ENCODE measurements at regions not wholly inside any gene's neighbourhood (a gene's known extent, or its start where the extent isn't known, plus 50 kb on each side); places are given as distances from the start of the nearest gene placed in this dataset.

DNA sequence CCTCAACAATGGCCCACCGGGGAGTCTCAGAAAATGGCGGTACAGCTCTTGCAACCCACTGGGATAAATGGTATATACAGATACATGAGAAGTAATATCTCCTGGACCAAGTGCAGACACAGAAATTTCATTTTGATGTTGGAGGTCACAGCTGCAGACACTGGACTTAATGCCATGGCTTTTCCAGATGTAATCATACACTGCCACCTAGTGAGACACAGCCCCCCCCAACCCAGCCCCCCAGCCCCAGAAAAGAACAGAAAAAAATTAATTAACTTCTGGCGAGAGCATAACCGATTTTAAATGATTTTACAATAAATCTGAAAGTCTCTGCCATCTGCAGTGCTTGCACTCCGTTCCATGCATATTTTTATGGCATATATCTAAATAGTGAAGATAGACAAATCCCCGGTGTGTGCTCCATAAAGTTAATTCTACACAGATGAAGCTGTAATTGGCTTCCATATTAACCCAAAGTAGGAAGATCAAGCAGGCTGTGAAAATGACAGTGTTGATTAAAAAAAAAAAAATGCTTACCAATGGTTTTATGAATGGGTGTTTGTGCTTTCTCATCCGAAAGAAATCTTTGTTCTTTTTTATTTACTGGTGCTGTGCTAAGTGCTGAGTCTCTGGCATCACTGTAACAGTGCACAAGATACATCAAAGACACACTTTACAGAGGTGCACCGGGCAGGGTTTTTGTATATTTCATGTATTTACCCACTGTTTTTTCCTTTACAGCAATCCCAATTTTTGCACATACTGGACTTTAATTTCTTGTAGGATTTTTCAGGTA is 804.1 kb downstream of the TFAP2A start:
- DNase-seq = no peak

DNA sequence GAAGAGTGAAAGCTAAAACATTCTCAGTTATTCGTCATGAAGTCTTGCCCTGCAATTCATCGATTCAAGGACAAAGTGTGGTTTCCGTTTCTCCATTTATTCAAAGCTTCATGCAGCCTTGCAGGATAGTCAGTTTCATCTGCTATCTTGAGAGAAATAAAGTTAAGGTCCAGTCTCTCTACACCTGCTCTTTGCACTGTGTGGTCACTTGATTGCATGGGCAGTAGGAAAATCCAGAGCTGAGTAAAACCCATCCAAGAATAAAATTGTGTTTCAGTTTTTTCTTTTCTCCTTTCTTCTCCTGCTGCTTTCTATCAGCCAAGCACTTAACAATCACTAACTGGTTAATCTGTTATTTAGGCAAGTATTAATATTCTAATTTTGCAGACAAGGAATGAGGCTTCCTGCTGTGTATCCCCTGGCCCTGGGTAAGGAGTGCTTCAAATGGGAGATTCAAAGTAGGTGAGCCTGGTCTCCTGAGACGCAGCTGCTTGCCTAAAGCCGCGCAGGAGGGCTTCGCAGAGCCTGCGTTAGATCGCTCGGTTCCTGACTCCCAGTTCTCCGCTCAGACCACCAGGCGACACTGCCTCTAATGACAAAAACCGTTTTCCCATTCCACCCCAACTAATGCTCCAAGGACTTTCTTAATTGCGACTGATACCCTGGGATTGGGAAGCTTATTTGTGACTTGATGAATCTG is 808.3 kb downstream of the TFAP2A start:
- no peak for DNase-seq

DNA sequence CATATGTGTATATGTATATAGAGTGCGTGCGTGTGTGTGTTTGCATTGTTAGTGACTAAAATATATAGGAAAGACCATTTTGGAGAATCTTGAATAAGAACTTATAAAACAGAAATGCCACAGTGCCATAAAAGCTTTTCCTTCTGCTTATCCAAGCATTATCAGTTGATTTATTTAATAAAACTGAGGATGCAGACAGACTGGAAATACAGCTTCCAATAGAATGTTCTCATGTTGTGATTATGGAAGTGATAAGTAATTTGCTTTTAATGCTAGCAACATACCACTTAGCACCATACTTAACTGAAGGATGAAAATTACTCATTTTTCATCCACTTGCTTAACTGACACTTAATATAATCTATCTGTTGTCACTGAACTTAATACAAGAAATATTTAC is 820.1 kb downstream of the TFAP2A start:
- no peak for DNase-seq

DNA sequence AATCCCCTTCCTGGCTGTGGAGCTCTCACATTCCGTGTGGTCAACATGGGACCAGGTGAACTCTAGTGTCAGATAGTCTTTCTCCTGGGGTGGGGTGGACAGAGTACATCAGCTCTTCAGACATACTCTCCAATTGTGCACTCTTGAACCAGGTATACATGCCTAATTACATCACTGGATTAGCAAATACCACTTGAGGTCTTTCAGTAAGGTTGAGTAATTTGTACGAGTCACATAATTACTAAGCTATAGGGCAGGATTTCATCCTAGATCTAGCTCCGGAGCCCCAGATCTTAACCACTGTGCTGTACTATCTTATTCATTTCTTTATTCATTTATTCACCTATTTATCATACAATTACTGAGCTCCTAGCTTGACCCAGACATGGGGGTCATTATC is 821.3 kb downstream of the TFAP2A start:
- no peak for DNase-seq

DNA sequence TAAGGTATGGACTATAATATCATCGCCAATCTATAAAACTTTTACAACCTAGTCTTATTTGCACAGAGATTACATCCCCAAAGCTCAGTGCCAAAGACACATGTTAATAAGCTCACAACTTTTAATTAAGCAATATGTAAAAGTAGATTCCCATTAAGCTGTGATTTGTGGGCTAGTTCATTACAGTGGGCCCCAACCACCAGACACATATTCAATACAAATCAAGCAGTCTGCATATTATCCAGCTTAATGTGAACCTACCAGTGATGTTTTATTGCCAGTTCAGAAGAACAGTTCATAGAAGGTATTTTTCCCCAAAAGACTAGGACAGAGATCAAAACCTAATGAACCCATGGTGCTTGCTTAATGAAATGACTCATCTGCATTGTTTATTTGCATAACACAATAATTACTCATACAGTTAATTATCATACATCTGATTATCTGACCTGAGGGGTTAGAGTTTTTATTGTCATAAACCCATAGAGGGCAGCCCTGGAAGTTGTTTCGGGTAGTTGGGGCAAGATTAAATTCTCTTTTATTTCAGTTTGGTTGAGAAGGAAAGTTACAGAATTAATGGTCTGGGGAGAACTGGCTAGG is 831.0 kb downstream of the TFAP2A start:
- DNase-seq = no peak

DNA sequence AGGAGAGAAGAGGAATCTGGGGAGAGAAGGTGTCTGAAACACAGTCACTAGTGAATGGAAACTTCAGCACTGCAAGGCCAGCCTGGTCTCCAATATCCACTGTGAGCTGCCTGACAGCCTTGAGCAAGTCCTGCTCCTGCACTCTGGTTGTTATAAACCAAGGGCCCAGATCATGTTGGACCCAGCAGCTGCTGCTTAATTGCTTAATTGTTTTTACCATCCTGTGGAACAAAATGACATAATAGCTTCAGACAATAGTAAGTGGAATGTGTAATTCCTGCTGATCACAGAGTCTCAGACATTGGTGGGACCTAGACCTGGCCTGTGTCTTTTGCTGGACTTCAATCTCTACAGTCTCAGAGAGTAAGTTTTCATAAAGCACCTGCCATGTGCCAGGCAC is 833.7 kb downstream of the TFAP2A start:
- no peak for DNase-seq

DNA sequence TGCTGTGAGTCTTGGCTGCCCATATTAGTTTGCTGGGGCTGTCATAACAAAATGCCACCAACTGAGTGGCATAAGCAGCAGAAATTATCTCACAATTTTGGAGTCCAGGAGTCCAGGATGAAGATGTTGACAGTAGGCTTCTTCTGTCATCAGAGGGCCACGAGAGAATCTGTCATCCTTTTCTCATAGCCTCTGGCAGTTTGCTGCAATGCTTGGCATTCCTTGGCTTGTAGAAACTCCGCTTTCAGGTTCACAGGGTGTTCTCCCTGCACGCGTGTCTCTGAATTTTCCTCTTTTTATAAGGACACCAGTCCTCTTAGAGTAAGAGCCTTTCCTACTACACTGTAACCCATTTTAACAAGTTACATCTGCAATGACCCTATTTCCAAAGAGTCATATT is 838.4 kb downstream of the TFAP2A start:
- DNase-seq = no peak

DNA sequence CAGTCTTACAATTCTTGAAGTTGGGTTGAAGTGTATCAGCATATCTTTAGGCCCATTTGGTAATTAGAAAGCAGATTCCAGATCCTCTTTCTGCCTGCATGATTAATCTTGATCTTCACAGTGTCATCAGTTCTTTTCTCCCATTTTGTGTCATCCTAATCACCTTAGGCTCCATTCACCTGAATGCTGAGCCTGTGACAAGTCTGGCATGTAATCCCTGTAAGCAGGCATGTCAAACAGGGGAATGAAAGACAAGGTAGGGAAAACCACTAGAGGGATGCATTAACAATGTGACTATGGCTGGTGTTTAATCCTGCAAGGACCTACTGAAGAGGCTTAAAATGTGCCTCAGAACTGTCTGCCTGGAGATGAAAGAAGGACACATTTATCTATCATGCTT is 848.8 kb downstream of the TFAP2A start:
- no peak for DNase-seq

DNA sequence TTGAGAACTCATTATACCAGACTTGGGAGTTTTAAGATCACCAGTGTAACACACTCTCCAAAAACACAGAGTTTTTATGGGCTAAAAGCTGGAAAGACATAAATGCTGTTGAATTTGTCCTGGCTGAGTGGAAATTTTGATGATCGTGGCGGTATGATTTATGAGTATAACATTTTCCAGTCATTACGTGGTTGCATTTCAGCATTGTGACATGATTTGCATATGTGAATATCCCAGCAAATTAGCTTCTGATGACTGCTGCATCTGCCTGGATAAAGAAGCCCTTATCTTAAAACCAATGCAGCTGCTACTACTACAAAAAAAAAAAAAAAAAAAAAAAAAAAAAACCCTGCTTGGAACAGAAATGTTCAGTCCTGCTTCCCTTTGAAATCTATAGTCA is 850.9 kb downstream of the TFAP2A start:
- DNase-seq = no peak

DNA sequence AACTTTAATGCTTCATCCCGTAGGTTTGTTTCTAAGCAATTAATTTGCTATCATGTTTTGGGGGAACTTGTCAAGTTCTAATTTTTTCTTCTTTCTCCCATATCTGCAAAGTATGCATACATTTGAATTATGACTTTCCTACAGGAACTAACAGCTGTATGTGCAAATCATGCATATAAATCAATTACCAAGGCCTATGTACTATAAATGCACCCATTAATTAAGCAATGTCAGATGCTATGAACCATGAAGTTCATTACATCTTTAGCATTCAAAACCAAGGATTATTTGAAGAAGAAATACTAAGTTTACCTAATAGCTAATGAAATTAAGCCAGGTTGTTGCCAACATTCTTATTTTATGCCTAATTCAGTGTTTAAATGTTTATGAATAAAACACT is 851.3 kb downstream of the TFAP2A start:
- no peak for DNase-seq

DNA sequence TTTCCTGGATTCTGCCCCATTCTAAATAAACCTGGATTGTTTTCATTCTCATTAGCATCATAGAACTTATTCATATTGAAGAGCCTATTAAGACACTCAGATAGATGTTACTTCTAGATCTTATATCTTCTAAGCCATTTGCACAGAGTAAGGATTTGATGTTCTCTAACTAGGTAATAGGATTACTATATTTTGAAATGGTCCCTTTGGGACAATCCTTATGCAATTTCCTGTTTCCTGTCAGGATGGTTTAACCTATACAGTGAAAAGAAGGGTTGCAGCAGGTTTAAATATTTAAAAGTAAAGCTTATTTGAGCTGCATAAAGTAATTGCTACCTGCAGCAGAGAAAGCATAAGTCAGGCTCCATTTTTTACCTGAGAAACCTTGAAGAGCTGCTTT is 860.1 kb downstream of the TFAP2A start:
- no peak for DNase-seq

DNA sequence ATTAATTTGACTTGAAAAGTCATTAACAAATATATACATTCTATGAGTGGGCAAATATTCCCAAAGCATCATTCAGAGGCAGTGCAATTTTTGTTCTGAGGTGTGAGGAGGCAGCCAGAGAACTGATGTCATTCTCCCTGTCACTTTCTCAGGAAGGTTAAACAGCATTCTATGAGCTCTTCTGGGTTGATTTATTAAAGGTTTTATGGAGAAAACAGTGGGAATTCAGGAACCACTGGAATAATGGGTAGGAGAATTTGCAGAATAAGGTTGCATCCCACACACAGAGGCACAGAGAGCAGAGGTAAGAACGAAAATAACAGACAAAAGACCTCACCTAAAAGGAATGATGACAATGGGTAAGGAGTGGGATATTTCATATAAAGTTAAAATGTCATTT is 860.6 kb downstream of the TFAP2A start:
- DNase-seq = no peak

DNA sequence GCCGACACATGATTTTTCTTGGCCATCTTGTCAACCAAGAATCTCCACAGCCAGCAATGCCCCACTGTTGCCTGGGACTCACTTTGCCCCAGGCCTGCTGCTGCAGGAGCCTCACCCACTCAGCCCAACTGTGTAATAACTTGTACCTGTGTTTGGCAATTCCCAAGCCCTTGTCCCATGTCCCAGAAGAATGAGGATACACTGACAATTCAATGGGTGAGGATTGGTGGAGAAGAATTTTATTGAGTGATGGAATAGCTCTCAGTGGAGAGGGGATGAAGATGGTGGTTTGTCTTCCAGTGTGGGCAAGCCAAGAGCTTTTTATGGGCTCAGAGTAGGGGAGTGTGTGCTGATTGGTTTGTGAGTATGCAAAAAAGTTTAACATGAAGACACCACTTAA is 861.9 kb downstream of the TFAP2A start:
- DNase-seq = no peak

DNA sequence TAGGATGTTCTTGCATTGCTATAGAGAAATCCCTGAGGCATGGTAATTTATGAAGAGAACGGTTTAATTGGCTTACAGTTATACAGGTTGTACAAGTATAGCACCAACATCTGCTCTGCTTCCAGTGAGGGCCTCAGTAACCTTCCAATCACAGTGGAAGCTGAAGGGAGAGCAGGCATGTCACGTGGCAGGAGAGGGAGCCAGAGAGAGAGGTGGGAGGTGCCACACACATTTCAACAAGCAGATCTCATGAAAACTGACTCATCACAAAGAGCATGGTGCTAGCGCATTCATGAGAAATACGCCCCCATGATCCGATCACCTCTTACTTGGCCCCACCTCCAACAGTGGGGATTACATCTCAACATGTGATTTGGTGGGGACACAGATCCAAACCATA is 871.2 kb downstream of the TFAP2A start:
- DNase-seq = no peak

DNA sequence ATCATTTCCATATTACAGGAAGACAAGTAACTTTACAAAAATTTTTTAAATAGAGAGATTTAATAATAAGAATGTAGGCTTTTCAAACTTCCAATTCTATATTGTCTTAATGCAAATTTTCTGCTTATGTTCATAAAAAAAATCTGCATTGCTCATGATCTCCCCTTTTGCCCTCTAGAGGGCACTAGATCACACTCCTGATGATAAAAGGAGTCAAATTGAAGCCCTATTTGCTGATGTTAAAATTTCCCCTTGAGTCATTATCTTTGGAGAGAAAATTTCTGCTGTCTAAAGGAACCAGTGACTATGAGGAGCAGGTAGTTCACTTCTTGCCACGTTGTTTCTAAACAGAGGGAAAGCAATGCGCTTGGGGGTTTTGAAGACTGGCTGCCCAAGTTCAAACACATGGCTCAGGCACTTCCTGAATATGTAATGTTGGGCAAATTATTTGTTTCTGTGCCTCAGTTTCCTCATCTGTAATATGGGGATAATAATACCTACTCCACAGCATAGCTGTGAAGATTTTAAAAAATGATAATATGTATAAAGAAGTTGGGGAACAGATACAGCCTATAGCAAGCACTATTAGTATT is 874.2 kb downstream of the TFAP2A start:
- DNase-seq = peak; percentile 49

DNA sequence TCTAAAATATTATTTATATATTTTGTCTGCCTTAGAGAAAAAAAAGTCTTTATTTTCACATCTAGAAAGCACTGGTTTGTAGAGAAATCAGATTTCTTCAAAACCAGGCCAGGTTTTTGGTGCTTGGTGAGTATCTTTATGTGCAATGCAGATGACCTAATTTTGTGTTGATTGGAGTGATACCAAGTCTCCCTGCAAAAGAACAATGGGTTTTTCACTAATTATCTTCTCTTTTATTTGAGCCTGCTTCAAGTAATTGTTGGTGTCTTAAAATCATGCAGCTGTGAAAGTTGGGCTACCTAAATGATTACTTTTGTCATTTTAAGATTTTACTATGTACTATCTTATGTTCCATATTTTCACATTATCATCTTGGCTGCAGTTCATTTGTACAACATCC is 874.7 kb downstream of the TFAP2A start:
- no peak for DNase-seq

DNA sequence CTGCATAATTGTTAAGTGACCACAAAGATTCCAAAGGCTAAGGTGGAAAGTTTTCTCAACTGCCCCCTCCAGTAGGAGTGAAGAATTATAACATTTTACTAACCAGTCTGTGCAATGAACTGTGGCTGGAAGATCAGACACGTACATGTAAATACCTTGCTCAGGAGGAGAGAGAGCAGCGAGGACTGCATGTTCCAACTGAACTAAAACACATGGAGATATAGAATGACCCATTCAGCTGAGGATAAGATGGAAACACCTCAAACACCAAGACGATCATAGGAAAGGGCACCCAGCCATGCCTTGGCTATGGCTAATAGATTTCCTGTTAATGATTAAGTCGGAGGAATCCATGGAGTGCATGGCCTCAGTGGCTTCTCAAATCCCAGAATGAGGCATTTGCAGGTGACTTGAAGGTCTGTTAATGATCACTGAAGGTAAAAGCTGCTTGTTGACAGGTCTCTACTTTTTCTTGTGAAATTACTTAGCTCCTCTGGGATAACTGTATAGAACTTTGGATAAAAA is 875.6 kb downstream of the TFAP2A start:
- DNase-seq = peak; percentile 75

DNA sequence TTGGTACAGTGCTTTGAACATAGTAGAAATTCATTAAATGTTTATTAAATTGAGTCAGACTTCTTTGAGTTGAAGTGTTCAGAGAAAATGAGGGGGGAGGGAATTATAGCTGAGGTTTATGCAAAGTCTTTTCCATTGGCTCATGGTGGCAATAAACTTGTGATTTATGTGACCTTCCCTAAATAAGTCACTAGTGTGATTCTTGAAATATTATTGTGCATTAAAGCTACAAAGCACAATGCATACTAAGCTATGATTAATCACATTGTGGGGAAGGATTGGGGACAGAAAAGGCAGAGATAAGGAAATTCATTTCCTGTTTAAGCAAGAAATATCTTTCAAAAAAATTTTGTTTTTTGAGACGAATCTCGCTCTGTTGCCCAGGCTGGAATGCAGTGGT is 877.5 kb downstream of the TFAP2A start:
- no peak for DNase-seq

DNA sequence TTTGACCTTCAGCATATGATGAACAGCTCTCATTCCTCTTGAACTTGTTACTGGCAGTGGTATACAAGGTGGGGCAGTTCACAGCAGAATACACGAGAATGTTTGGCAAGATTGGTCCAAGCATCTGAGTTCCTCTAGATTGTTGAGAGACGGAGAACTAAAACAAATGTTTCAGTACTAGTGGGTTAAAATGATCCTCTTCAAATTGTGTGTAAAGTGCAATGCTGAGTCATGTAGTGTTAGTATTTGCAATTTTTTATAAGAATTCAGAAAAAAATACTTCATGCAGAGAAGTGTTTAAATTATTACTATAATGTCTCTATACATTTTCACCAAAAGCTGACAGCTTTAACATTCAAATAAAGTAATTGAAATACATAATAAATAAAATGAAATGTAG is 879.8 kb downstream of the TFAP2A start:
- no peak for DNase-seq

DNA sequence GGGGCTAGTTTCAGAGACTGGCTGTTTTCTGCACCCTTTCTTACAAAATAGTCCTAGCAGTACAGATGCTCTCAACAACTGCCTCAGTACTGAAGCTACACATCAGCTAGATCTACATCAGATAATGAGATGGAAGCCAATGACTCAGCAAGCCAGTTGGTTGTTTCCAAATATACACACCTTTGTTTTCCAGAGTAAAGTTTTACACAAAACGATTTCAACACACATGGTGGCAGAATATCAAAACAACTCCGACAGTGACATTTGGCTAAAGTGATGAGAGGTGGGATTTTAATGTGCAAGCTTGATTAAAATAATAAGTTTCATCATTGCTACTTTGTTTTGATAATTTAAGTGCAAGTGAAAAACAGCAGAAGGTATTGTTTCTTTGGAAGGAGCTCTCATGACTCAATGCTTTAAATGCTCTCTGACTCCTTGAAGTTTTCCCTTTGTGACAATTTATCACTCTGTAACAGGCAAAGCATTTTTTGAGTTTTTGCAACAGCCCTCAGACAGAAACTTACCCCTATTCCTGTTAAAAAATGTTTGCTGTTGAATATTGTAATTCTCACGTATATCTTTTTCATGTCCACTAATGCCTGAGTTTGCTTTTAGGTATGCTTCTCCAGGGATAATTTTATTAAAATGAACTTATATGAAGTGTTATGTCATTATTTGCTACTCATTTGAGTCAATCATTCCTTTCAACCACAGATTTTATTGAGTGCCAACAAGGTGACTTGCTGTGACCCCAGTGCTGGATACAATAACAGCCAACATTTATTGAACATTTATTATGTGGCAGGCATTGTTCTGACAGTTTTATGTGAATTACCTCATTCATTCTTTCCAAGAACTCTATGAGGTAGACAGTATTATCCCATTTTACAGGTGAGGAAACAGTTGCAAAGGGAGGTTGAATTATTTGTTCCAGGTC is 882.0 kb downstream of the TFAP2A start:
- DNase-seq = no peak

DNA sequence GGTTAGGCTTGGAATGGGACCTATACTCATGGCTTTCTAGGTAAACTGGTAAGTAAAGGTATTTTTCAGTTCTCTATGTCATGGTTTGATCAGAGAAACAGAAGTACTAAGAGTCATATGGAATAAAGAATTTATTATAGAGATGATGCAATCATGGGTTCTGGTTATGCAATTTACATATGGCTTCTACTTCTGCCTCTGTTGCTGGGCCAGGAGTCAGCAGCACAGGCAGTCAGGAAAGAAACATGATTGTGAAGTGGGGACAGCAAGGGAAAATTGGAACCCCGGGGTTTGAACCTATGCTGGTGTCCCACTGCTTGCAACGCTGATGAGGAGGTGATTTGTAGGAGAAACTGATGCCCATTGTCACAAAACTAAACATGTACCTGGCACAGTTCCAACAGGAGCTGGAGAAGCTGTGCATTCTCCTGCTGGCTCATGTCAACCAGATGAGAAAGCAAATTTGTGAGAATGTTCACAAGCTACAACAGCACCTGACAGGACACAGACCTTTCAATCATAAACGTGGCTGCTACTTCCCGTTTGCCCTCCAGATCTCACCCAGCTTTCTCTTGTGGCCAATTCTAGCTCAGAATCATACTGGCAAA is 887.1 kb downstream of the TFAP2A start:
- no peak for DNase-seq

All from renal pelvis (tissue), 1 donor.